HepG2 (cell line): ENCODE measurements at regions not wholly inside any gene's neighbourhood (a gene's known extent, or its start where the extent isn't known, plus 50 kb on each side); places are given as distances from the start of the nearest gene placed in this dataset.

ENCODE experiments used
- ATAC-seq: fragments of 200-7000 bp; cut with Tn5 transposase; 3 replicates; pipeline ENCODE4 v1.9.1; 2020; ENCODE audit warnings: mild to moderate bottlenecking, moderate library complexity
- BruUV-seq: library from RNA; stranded (reverse); fragments of 400-500 nt; replicated peaks from 2 replicates; lab custom pipeline; 2021; lab: Mats Ljungman, UMichigan
- CTCF ChIA-PET: fragments of 300-600 bp; formaldehyde crosslinking; extraction: SDS; loops from one replicate; lab custom pipeline; 2021; ENCODE audit warnings: low total read pairs, inconsistent platforms, low intra/inter-chr PET ratio; lab: Yijun Ruan, JAX
- POLR2A ChIA-PET: fragments of 350-600 bp; sonication (Branson Sonifier 250); formaldehyde crosslinking; loops from one replicate; lab custom pipeline; 2020; ENCODE audit warnings: antibody characterized with exemption, inconsistent platforms; lab: Yijun Ruan, JAX
- DNase-seq: peaks from one replicate; pipeline ENCODE4 v3.0.0-alpha.2; 2015; ENCODE audit warnings: low spot score
- FAIRE-seq: peaks from 3 replicates; lab custom pipeline; 2011; peaks lifted over from hg19 to GRCh38; lab: Jason Lieb, UNC
- H2AFZ ChIP-seq: one replicate; pipeline ENCODE4 v1.6.1; 2011; ENCODE audit warnings: low read length, inconsistent platforms
- H3K27ac ChIP-seq: fragments of 300-600 bp; 3 replicates; pipeline ENCODE4 v1.8.0; 2011; ENCODE audit warnings: mixed run types, mild to moderate bottlenecking, mixed read lengths, low read length, inconsistent platforms; ENCODE audit not compliant: insufficient read depth; ENCODE audit errors: extremely low read length
- H3K27me3 ChIP-seq, 2 experiments: fragments of 200-600 bp in 1 of 2; 2 replicates in 1 of 2; 3 replicates in 1 of 2; pipeline versions ENCODE4 v1.6.0 to v1.8.0; 2011; ENCODE audit warnings: low read length in 2 of 2, mild to moderate bottlenecking in 2 of 2, moderate library complexity in 2 of 2, inconsistent platforms in 1 of 2; ENCODE audit not compliant: insufficient read depth in 2 of 2, control insufficient read depth in 1 of 2
- H3K36me3 ChIP-seq, 2 experiments: fragments of 200-600 bp in 1 of 2; replicated peaks in 1 of 2; 2 replicates in 1 of 2; 3 replicates in 1 of 2; pipeline versions ENCODE4 v1.5.1 to v1.8.0; 2011; ENCODE audit warnings: low read length in 2 of 2, inconsistent platforms in 1 of 2; ENCODE audit not compliant: insufficient read depth in 2 of 2, control insufficient read depth in 1 of 2
- H3K4me1 ChIP-seq: 2 replicates; pipeline ENCODE4 v1.5.1; 2012; ENCODE audit warnings: low read length, inconsistent platforms; ENCODE audit not compliant: insufficient read depth
- H3K4me2 ChIP-seq: 2 replicates; pipeline ENCODE4 v1.6.0; 2011; ENCODE audit warnings: low read depth, low read length, inconsistent platforms
- H3K4me3 ChIP-seq, 3 experiments: fragments of 200-600 bp in 1 of 3; sonication (generic), shearing (Covaris generic) in 1 of 3; replicated peaks in 1 of 3; 2 replicates each; pipeline ENCODE4 v1.5.1; 2011 to 2016; ENCODE audit warnings: low read length in 3 of 3, inconsistent platforms in 2 of 3, low read depth in 2 of 3, mild to moderate bottlenecking in 2 of 3, control low read depth in 1 of 3, mixed read lengths in 1 of 3; ENCODE audit not compliant: insufficient read depth in 1 of 3
- H3K79me2 ChIP-seq: one replicate; pipeline ENCODE4 v1.6.1; 2011; ENCODE audit warnings: low read length, inconsistent platforms; ENCODE audit not compliant: insufficient read depth
- H3K9ac ChIP-seq: 2 replicates; pipeline ENCODE4 v1.6.0; 2011; ENCODE audit warnings: mild to moderate bottlenecking, low read depth, low read length, inconsistent platforms; ENCODE audit not compliant: insufficient read depth
- H3K9me3 ChIP-seq: 2 replicates; pipeline ENCODE4 v1.5.1; 2012; ENCODE audit warnings: mild to moderate bottlenecking, low read length
- H4K20me1 ChIP-seq: 2 replicates; pipeline ENCODE4 v1.6.0; 2011; ENCODE audit warnings: inconsistent platforms, mild to moderate bottlenecking, low read length, moderate library complexity; ENCODE audit not compliant: insufficient read depth
- ARHGAP35 ChIP-seq: sonication (generic); formaldehyde crosslinking; IDR thresholded peaks from 2 replicates; pipeline ENCODE4 v1.9.0; 2022; ENCODE audit warnings: mild to moderate bottlenecking, inconsistent platforms, moderate library complexity, missing genetic modification reagents, borderline replicate concordance
- ETS1 ChIP-seq: sonication (generic); formaldehyde crosslinking; IDR thresholded peaks from 2 replicates; pipeline ENCODE4 v1.4.0; 2020; ENCODE audit warnings: missing genetic modification reagents
- FUBP1 ChIP-seq: sonication (generic); formaldehyde crosslinking; IDR thresholded peaks from 2 replicates; pipeline ENCODE4 v1.5.1; 2020; ENCODE audit warnings: missing genetic modification reagents, mild to moderate bottlenecking, borderline replicate concordance
- GPBP1L1 ChIP-seq: sonication (generic); formaldehyde crosslinking; IDR thresholded peaks from 2 replicates; pipeline ENCODE4 v1.5.0; 2020; ENCODE audit warnings: mild to moderate bottlenecking, missing genetic modification reagents
- HHEX ChIP-seq: IDR thresholded peaks from 2 replicates; pipeline ENCODE4 v1.6.1; 2016; ENCODE audit warnings: control low read depth
- HNRNPUL1 ChIP-seq: fragments of 200-400 bp; formaldehyde crosslinking; IDR thresholded peaks from 2 replicates; pipeline ENCODE4 v1.6.1; 2017; ENCODE audit warnings: low read depth, mild to moderate bottlenecking, low read length, moderate library complexity
- KMT2A ChIP-seq: sonication (generic); formaldehyde crosslinking; IDR thresholded peaks from 2 replicates; pipeline ENCODE4 v1.4.0; 2020; ENCODE audit warnings: missing genetic modification reagents
- MTA3 ChIP-seq: sonication (generic); formaldehyde crosslinking; IDR thresholded peaks from 2 replicates; pipeline ENCODE4 v1.4.0; 2020; ENCODE audit warnings: missing genetic modification reagents
- NFE2L2 ChIP-seq: fragments of 150-350 bp; IDR thresholded peaks from 2 replicates; pipeline ENCODE4 v1.6.1; 2014; ENCODE audit warnings: low read length
- PLSCR1 ChIP-seq: sonication (generic); formaldehyde crosslinking; IDR thresholded peaks from 2 replicates; pipeline ENCODE4 v1.5.0; 2020; ENCODE audit warnings: missing genetic modification reagents, mild to moderate bottlenecking, borderline replicate concordance
- POLR2AphosphoS2 ChIP-seq: IDR thresholded peaks from 2 replicates; pipeline ENCODE4 v1.6.1; 2011; ENCODE audit warnings: low read depth, low read length, improper control_type of control experiment
- RBFOX2 ChIP-seq: fragments of 200-400 bp; formaldehyde crosslinking; IDR thresholded peaks from 2 replicates; pipeline ENCODE4 v1.6.1; 2017; ENCODE audit warnings: low read depth, mild to moderate bottlenecking, low read length
- RFX3 ChIP-seq: IDR thresholded peaks from 2 replicates; pipeline ENCODE4 v1.6.1; 2016; ENCODE audit warnings: missing biosample characterization, missing genetic modification reagents
- TSC22D2 ChIP-seq: sonication (generic); formaldehyde crosslinking; IDR thresholded peaks from 2 replicates; pipeline ENCODE4 v1.5.1; 2020; ENCODE audit warnings: missing genetic modification reagents, mild to moderate bottlenecking, borderline replicate concordance
- ZBTB7B ChIP-seq: sonication (generic); formaldehyde crosslinking; IDR thresholded peaks from 2 replicates; pipeline ENCODE4 v1.4.0; 2020; ENCODE audit warnings: missing genetic modification reagents
- ZFP41 ChIP-seq: sonication (generic); formaldehyde crosslinking; IDR thresholded peaks from 2 replicates; pipeline ENCODE4 v1.4.0; 2020; ENCODE audit warnings: mild to moderate bottlenecking, missing genetic modification reagents, borderline replicate concordance
- ZNF256 ChIP-seq: sonication (generic); formaldehyde crosslinking; conservative IDR thresholded peaks from 2 replicates; pipeline ENCODE4 v1.4.0; 2020; ENCODE audit warnings: missing genetic modification reagents
- ZNF556 ChIP-seq: sonication (generic); formaldehyde crosslinking; IDR thresholded peaks from 2 replicates; pipeline ENCODE4 v1.4.0; 2020; ENCODE audit warnings: mild to moderate bottlenecking, missing genetic modification reagents, borderline replicate concordance
- ZNF567 ChIP-seq: sonication (generic); formaldehyde crosslinking; IDR thresholded peaks from 2 replicates; pipeline ENCODE4 v1.8.1; 2023; ENCODE audit warnings: mild to moderate bottlenecking, missing genetic modification reagents, borderline replicate concordance
- WGBS: methylation state at CpG from one replicate; pipeline ENCODE4 v1.1.6; 2017; ENCODE audit warnings: low lambda C conversion rate; 5-methylcytosine and 5-hydroxymethylcytosine counted together
- in situ Hi-C: cut with HindIII; loops from 2 replicates; pipeline ENCODE4 v1.10.0; 2017; ENCODE audit warnings: low pct_unique_long_range_greater_than_20kb; ENCODE audit not compliant: extremely low pct_ligation_motif_present
- intact Hi-C: fragments of 100-400 bp; cut with micrococcal nuclease; formaldehyde crosslinking; loops from one replicate; pipeline ENCODE4 v1.10.0; 2022; ENCODE audit not compliant: unreplicated experiment

GRCh38 chr7:25792586-25792985 is 359.4 kb upstream of the NFE2L3 start (continued):
- TF ChIP-seq ETS1 (CRISPR knock-in tag) (no peak), ZFP41 (no peak), POLR2AphosphoS2 (no peak)

- no peak for DNase-seq
- 0% methylated on average over 2 of the region's 2 CpGs for WGBS
- Histone ChIP-seq H3K27me3 (no peaks in the 10 kb centered on the region), H3K4me2 (no peak overlapping the region), H3K9me3 (no peaks in the 10 kb centered on the region), H3K9ac (no peak overlapping the region), H3K4me1 (no peaks in the 10 kb centered on the region), H3K27ac (no peak overlapping the region), H2AFZ (no peak overlapping the region), H3K79me2 (no peaks in the 10 kb centered on the region), H3K4me3 (no peak overlapping the region), H3K36me3 (no peaks in the 10 kb centered on the region), H4K20me1 (no peaks in the 10 kb centered on the region)
- intact Hi-C loops (no loop called here), in situ Hi-C loops (no loop called here)
- POLR2A ChIA-PET: no interaction called here
- ATAC-seq: no peak
- FAIRE-seq: no peak
- CTCF ChIA-PET: no interaction called here
- BruUV-seq: no TSS peak
- no peak for TF ChIP-seq HNRNPUL1
- TF ChIP-seq ZNF256 (CRISPR knock-in tag): no peak
- TF ChIP-seq PLSCR1 (CRISPR knock-in tag): no peak
- no peak for TF ChIP-seq MTA3
- TF ChIP-seq NFE2L2: no peak
- no peak for TF ChIP-seq RFX3 (CRISPR knock-in tag)
- no peak for TF ChIP-seq ZBTB7B (CRISPR knock-in tag)
- TF ChIP-seq HHEX (CRISPR knock-in tag): no peak
- no peak for TF ChIP-seq GPBP1L1
- TF ChIP-seq ZNF556 (CRISPR knock-in tag): no peak
- TF ChIP-seq ARHGAP35 (CRISPR knock-in tag): no peak
- TF ChIP-seq ZNF567 (CRISPR knock-in tag): no peak
- no peak for TF ChIP-seq RBFOX2
- no peak for TF ChIP-seq FUBP1 (CRISPR knock-in tag)
- TF ChIP-seq TSC22D2 (CRISPR knock-in tag): no peak
- no peak for TF ChIP-seq KMT2A (CRISPR knock-in tag)
These were observed 356.2 kb upstream of the NFE2L3 start for GRCh38 chr7:25795824-25796235.
